CD8-positive, alpha-beta memory T cell (primary cell): ENCODE measurements at regions not wholly inside any gene's neighbourhood (a gene's known extent, or its start where the extent isn't known, plus 50 kb on each side); places are given as distances from the start of the nearest gene placed in this dataset.
"Not testable (repeated sequence)": the region's sequence is repeated elsewhere in the genome, so short reads cannot be mapped to it uniquely, and the experiment has no call there.

Experiments
- CTCF ChIA-PET: fragments of 350-600 bp; sonication (Branson Sonifier 250); formaldehyde crosslinking; loops from one replicate; lab custom pipeline; 2021; ENCODE audit warnings: antibody characterized with exemption; lab: Charles Lee
- POLR2A ChIA-PET: fragments of 350-600 bp; sonication (Branson Sonifier 250); formaldehyde crosslinking; loops from one replicate; lab custom pipeline; 2021; ENCODE audit warnings: antibody characterized with exemption; lab: Charles Lee
- DNase-seq, 5 donors: peaks; one replicate each; pipeline versions ENCODE4 v3.0.0 to v3.0.0-alpha.2; 2020 to 2022; ENCODE audit warnings: mixed read lengths in 1 of 5
- H3K27ac ChIP-seq: one replicate; pipeline ENCODE4 v1.7.0; 2013; ENCODE audit warnings: low read depth, mild to moderate bottlenecking, low read length, moderate library complexity
- H3K27me3 ChIP-seq: 2 replicates; pipeline ENCODE4 v1.7.0; 2013; ENCODE audit warnings: low read length, mild to moderate bottlenecking; ENCODE audit not compliant: insufficient read depth, poor library complexity, severe bottlenecking
- H3K36me3 ChIP-seq: 2 replicates; pipeline ENCODE4 v1.7.0; 2013; ENCODE audit warnings: mild to moderate bottlenecking, low read length, moderate library complexity; ENCODE audit not compliant: insufficient read depth
- H3K4me1 ChIP-seq: 2 replicates; pipeline ENCODE4 v1.7.0; 2013; ENCODE audit warnings: mild to moderate bottlenecking, low read length, moderate library complexity; ENCODE audit not compliant: insufficient read depth
- H3K4me3 ChIP-seq: 2 replicates; pipeline ENCODE4 v1.7.0; 2013; ENCODE audit warnings: mild to moderate bottlenecking, low read length
- H3K9me3 ChIP-seq: 2 replicates; pipeline ENCODE4 v1.7.0; 2013; ENCODE audit warnings: mild to moderate bottlenecking, low read length
- H3K27ac Mint-ChIP-seq, 8 donors: one replicate each; pipeline ENCODE4 v1.8.0; 2020 to 2021; ENCODE audit warnings: mixed read lengths in 8 of 8, mild to moderate bottlenecking in 6 of 8, inconsistent platforms in 3 of 8, moderate library complexity in 3 of 8
- H3K27me3 Mint-ChIP-seq, 2 donors: one replicate each; pipeline ENCODE4 v1.8.0; 2020 to 2021; ENCODE audit warnings: mixed read lengths in 2 of 2, mild to moderate bottlenecking in 1 of 2, moderate library complexity in 1 of 2
- H3K36me3 Mint-ChIP-seq, 3 donors: one replicate each; pipeline ENCODE4 v1.8.0; 2020 to 2021; ENCODE audit warnings: mixed read lengths in 3 of 3, inconsistent platforms in 1 of 3, mild to moderate bottlenecking in 1 of 3
- H3K4me1 Mint-ChIP-seq, 3 donors: one replicate each; pipeline ENCODE4 v1.8.0; 2020 to 2021; ENCODE audit warnings: mixed read lengths in 3 of 3, inconsistent platforms in 1 of 3, mild to moderate bottlenecking in 1 of 3
- H3K4me3 Mint-ChIP-seq, 7 donors: one replicate each; pipeline ENCODE4 v1.8.0; 2020 to 2021; ENCODE audit warnings: mixed read lengths in 7 of 7, mild to moderate bottlenecking in 6 of 7, moderate library complexity in 4 of 7, inconsistent platforms in 2 of 7
- H3K9me3 Mint-ChIP-seq, 5 donors: one replicate each; pipeline ENCODE4 v1.8.0; 2020 to 2022; ENCODE audit warnings: mixed read lengths in 5 of 5, mild to moderate bottlenecking in 3 of 5, moderate library complexity in 2 of 5, inconsistent platforms in 1 of 5

DNA sequence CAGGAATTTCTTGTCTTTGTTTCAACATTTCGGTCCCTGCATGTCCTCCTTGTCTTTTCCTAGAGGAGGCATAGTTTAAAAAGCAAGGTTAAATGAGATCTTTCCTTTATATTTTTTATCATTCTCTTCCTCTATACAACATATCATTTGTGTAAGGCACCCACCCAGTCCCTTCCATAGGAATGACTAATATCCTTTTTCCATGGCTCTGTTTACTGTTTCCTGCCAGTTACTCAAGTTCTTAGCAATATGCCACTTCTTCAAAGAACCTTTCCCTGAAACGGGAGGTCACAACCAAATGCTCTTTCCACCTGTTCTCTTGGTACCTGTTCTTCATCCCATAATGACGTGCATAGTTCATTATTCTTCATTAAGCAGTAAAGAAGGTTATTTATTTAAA is 1237.1 kb upstream of the GOT2 start:
- no peak overlapping the region for H3K4me3 Mint-ChIP-seq
- ChIA-PET CTCF (no interaction called here), POLR2A (no interaction called here)

DNA sequence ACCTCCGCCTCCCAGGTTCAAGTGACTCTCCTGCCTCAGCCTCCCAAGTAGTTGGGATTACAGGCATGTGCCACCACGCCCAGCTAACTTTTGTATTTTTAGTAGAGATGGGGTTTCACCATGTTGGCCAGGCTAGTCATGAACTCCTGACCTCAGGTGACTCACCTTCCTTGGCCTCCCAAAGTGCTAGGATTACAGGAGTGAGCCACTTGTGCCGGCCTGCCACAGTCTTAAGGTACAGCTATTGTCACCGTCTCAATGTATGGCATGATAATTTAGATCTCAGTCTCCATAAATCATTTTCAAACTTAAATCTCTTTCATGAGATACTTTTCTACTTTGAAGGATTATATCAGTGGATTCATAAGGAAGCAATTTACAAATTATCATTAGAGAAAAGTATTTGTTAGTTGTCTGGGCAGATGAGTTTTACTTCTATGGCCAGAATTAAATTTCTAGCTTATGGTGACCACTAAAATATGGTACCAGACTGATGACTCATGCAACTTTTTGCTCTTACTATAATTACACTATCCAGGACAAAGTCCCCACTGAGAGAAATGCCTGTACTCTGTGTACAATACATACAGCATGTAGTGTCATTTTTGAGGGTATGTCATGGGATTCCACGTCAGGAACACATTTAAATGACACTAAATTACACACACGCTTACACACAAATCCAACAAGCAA is 1230.3 kb upstream of the GOT2 start:
- peaks cover 0 to 1% (median 0%) of the 10 kb centered on the region in 3 donors for H3K36me3 Mint-ChIP-seq
- Histone ChIP-seq H3K27ac (no peak overlapping the region), H3K9me3 (no peaks in the 10 kb centered on the region), H3K4me3 (no peak overlapping the region), H3K4me1 (no peaks in the 10 kb centered on the region), H3K27me3 (no peaks in the 10 kb centered on the region), H3K36me3 (no peaks in the 10 kb centered on the region)
- CTCF ChIA-PET: no interaction called here
- H3K9me3 Mint-ChIP-seq: peaks cover 14 to 38% (median 20%) of the 10 kb centered on the region in 5 donors
- no peaks in the 10 kb centered on the region for H3K27me3 Mint-ChIP-seq
- H3K4me1 Mint-ChIP-seq: no peaks in the 10 kb centered on the region
- no peak overlapping the region for H3K27ac Mint-ChIP-seq
- POLR2A ChIA-PET: no interaction called here
- no peak overlapping the region for H3K4me3 Mint-ChIP-seq
- no peak for DNase-seq

More for the DNA sequence above, 1237.1 kb upstream of the GOT2 start:
- DNase-seq: no peak
- H3K9me3 ChIP-seq: no peaks in the 10 kb centered on the region
- no peak overlapping the region for H3K4me3 ChIP-seq
- H3K4me1 Mint-ChIP-seq: no peaks in the 10 kb centered on the region
- no peaks in the 10 kb centered on the region for H3K36me3 ChIP-seq
- H3K4me1 ChIP-seq: no peaks in the 10 kb centered on the region
- H3K27me3 ChIP-seq: no peaks in the 10 kb centered on the region
- no peaks in the 10 kb centered on the region for H3K27me3 Mint-ChIP-seq
- H3K9me3 Mint-ChIP-seq: peaks cover 20 to 38% (median 30%) of the 10 kb centered on the region in 5 donors
- no peaks in the 10 kb centered on the region for H3K36me3 Mint-ChIP-seq
- no peak overlapping the region for H3K27ac ChIP-seq
- no peak overlapping the region for H3K27ac Mint-ChIP-seq

DNA sequence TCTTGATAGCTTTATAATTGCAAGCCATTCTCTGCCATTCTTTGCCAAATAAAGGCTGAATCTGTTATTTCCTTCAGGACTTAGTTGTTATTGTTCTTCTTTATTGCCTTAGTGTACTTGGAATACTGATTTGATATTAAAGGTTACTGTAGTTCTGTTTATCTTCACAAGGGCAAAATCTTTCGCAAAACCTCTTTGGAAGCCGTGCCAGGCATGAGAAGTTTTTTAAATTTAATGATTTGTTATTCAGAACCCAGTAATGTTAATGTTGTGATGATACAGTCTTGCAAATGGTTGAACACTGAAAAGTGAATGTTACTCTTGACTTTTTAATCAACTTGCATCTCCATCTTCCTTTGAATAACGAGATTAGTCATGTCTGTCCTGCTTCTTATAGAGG is 1225.2 kb upstream of the GOT2 start:
- no peak for DNase-seq
- Histone ChIP-seq H3K27me3 (no peaks in the 10 kb centered on the region), H3K9me3 (peaks cover 3% of the 10 kb centered on the region), H3K36me3 (no peaks in the 10 kb centered on the region), H3K27ac (no peak overlapping the region), H3K4me1 (no peaks in the 10 kb centered on the region), H3K4me3 (no peak overlapping the region)
- Mint-ChIP-seq H3K27ac (no peak overlapping the region), H3K36me3 (peaks cover 0 to 1% (median 0%) of the 10 kb centered on the region in 3 donors), H3K4me3 (no peak overlapping the region), H3K27me3 (no peaks in the 10 kb centered on the region), H3K4me1 (no peaks in the 10 kb centered on the region), H3K9me3 (peaks cover 11 to 41% (median 16%) of the 10 kb centered on the region in 5 donors)
- ChIA-PET CTCF (no interaction called here), POLR2A (no interaction called here)

DNA sequence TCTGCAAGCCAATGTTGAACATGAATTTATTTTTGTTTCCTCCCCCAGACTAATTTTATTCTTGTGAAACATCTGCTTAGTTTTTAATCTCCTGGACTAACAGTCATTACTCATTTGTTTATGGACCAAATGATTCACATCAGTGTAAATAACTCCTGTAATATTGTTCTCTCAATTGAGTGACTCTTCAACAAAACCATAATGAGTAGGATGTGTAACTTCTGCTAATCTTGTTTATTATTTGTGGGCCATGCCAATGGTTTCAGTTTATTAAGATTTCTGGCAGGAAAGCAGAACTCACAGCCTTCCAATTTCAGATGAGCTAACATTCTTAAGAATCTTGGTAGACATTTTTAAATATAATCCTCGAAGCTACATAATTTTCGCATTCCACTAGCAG is 1216.3 kb upstream of the GOT2 start:
- H3K4me1 Mint-ChIP-seq: no peaks in the 10 kb centered on the region
- ChIA-PET CTCF (no interaction called here), POLR2A (no interaction called here)
- no peaks in the 10 kb centered on the region for H3K36me3 Mint-ChIP-seq
- DNase-seq: no peak
- no peaks in the 10 kb centered on the region for H3K27me3 Mint-ChIP-seq
- no peak overlapping the region for H3K27ac Mint-ChIP-seq
- H3K4me3 Mint-ChIP-seq: no peak overlapping the region
- Histone ChIP-seq H3K27me3 (no peaks in the 10 kb centered on the region), H3K4me3 (no peak overlapping the region), H3K9me3 (no peaks in the 10 kb centered on the region), H3K36me3 (no peaks in the 10 kb centered on the region), H3K27ac (no peak overlapping the region), H3K4me1 (no peaks in the 10 kb centered on the region)
- peaks cover 6 to 43% (median 17%) of the 10 kb centered on the region in 5 donors for H3K9me3 Mint-ChIP-seq

DNA sequence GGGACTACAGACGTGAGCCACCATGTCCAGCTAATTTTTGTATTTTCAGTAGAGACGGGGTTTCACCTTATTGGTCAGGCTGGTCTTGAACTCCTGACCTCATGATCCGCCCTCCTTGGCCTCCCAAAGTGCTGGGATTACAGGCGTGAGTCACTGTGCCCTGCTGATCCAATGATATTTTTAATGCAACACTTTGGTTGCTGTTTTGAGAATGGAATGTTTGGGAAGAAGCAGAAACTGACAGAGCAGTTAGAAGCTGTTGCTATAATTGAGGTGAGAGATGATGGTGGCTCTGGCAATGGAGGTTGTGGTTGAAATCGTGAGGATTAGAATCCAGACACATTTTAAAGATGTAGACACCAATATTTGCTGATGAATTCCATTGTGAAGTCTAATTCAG is 1209.9 kb upstream of the GOT2 start:
- H3K27ac ChIP-seq, H3K36me3 ChIP-seq, H3K4me3 ChIP-seq, H3K4me3 Mint-ChIP-seq, H3K4me1 ChIP-seq, CTCF ChIA-PET, POLR2A ChIA-PET, H3K9me3 ChIP-seq, H3K27ac Mint-ChIP-seq, DNase-seq, H3K27me3 ChIP-seq, H3K27me3 Mint-ChIP-seq, H3K4me1 Mint-ChIP-seq, H3K36me3 Mint-ChIP-seq: not testable (repeated sequence)
- peaks cover 5 to 26% (median 14%) of the 10 kb centered on the region in 5 donors for H3K9me3 Mint-ChIP-seq

DNA sequence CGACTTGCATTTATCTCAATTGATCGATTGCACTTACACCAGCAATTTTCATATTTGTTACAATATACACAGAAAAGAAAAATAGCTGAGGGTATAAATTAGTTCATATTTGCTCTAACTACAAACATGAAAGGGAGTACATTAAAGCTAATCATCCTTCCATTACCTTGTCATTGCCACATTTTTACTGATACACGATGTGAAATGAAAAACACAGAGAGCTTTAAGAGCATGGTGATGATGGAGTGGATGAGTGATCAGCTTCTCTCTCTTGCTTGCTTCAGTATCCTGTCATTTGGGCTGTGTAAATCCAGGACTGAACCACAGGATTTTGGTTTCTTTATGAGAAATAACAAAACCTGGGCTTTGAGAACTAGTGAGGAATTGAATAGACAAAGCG is 1207.5 kb upstream of the GOT2 start:
- Mint-ChIP-seq H3K36me3 (no peaks in the 10 kb centered on the region), H3K9me3 (peaks cover 7 to 29% (median 10%) of the 10 kb centered on the region in 5 donors), H3K27ac (no peak overlapping the region), H3K4me3 (no peak overlapping the region), H3K4me1 (no peaks in the 10 kb centered on the region), H3K27me3 (no peaks in the 10 kb centered on the region)
- no peaks in the 10 kb centered on the region for H3K9me3 ChIP-seq
- H3K4me3 ChIP-seq: no peak overlapping the region
- H3K36me3 ChIP-seq: no peaks in the 10 kb centered on the region
- no peak overlapping the region for H3K27ac ChIP-seq
- H3K4me1 ChIP-seq: no peaks in the 10 kb centered on the region
- ChIA-PET POLR2A (no interaction called here), CTCF (no interaction called here)
- DNase-seq: no peak
- no peaks in the 10 kb centered on the region for H3K27me3 ChIP-seq

DNA sequence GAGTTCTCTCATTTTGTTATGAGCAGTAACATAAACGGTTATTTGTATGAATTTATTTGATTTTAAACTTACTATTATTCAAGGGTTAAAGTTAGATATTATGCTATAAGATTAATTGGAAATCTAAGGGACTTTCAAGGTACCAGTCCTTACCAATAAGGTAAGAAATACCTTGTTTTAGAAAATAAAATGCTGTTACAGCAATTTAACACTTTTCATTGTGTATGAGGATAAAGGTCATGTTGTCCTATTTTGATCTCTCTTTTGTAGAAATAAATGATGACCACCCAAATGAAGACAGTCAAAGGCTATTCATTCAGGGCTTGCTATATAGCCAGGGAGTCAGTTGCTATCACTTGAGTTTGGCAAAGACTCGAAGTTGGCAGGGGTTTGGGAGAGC is 1185.9 kb upstream of the GOT2 start:
- Mint-ChIP-seq H3K4me3 (no peak overlapping the region), H3K36me3 (no peaks in the 10 kb centered on the region), H3K4me1 (no peaks in the 10 kb centered on the region), H3K27me3 (no peaks in the 10 kb centered on the region), H3K9me3 (peaks cover 20 to 37% (median 26%) of the 10 kb centered on the region in 5 donors), H3K27ac (no peak overlapping the region)
- ChIA-PET CTCF (no interaction called here), POLR2A (no interaction called here)
- no peaks in the 10 kb centered on the region for H3K36me3 ChIP-seq
- H3K9me3 ChIP-seq: no peaks in the 10 kb centered on the region
- no peak overlapping the region for H3K4me3 ChIP-seq
- no peaks in the 10 kb centered on the region for H3K27me3 ChIP-seq
- no peaks in the 10 kb centered on the region for H3K4me1 ChIP-seq
- DNase-seq: no peak
- no peak overlapping the region for H3K27ac ChIP-seq

DNA sequence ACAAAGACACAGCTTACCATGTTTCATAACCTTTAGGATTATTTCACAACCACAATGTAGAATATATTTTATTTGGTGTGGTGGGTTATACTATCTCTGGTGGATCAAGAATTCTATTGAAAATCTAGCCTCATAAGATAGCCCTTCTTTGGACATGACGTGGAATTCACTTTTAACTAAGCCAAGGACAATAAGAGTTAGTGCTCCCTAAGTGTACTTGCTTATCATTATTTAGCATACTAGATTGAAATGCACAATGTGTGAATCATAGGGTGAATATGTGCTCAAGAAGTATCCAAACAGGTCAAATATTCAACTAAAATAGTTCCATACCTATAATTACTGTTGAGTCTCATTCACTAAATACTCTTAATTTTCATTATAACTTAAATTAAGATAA is 1179.5 kb upstream of the GOT2 start:
- no peaks in the 10 kb centered on the region for H3K4me1 ChIP-seq
- no peak overlapping the region for H3K4me3 Mint-ChIP-seq
- H3K27me3 Mint-ChIP-seq: no peaks in the 10 kb centered on the region

More for the DNA sequence above, 1179.5 kb upstream of the GOT2 start:
- DNase-seq: no peak
- Mint-ChIP-seq H3K36me3 (no peaks in the 10 kb centered on the region), H3K9me3 (peaks cover 7 to 31% (median 17%) of the 10 kb centered on the region in 5 donors), H3K4me1 (no peaks in the 10 kb centered on the region), H3K27ac (no peak overlapping the region)
- CTCF ChIA-PET: no interaction called here
- Histone ChIP-seq H3K36me3 (no peaks in the 10 kb centered on the region), H3K27me3 (no peaks in the 10 kb centered on the region), H3K9me3 (peaks cover 4% of the 10 kb centered on the region), H3K27ac (no peak overlapping the region), H3K4me3 (no peak overlapping the region)
- POLR2A ChIA-PET: interaction anchor here (0.5 kb wide), 1 partner anchor 72 kb away, joined by 4 read pairs; no protein-coding TSS in a partner anchor
